Right cardiac atrium (tissue), 5 donors: ENCODE measurements at regions not wholly inside any gene's neighbourhood (a gene's known extent, or its start where the extent isn't known, plus 50 kb on each side); places are given as distances from the start of the nearest gene placed in this dataset.
A peak's percentile ranks its signal among the peaks of the same experiment; 100 is the strongest.
"Not testable (repeated sequence)": the region's sequence is repeated elsewhere in the genome, so short reads cannot be mapped to it uniquely, and the experiment has no call there.

ENCODE experiments used
- ATAC-seq, 2 donors: fragments of 200-7000 bp; cut with Tn5 transposase; one replicate each; pipeline versions ENCODE4 v1.8.0 to v1.9.1; 2020; ENCODE audit warnings: moderate library complexity in 2 of 2, mild to moderate bottlenecking in 1 of 2
- DNase-seq, 3 donors: peaks; one replicate each; pipeline ENCODE4 v3.0.0-alpha.2; 2020
- H3K27ac ChIP-seq: one replicate; pipeline ENCODE4 v1.5.1; 2013; ENCODE audit warnings: mild to moderate bottlenecking, low read length, control low read depth, moderate library complexity
- H3K27me3 ChIP-seq: one replicate; pipeline ENCODE4 v1.6.1; 2013; ENCODE audit not compliant: control insufficient read depth, insufficient read depth
- H3K4me1 ChIP-seq: one replicate; pipeline ENCODE4 v1.6.1; 2013; ENCODE audit warnings: low read length; ENCODE audit not compliant: control insufficient read depth, insufficient read depth
- H3K4me3 ChIP-seq: one replicate; pipeline ENCODE4 v1.5.1; 2013; ENCODE audit warnings: low read length, control low read depth
- H3K9me3 ChIP-seq: one replicate; pipeline ENCODE4 v1.6.1; 2013; ENCODE audit warnings: low read length; ENCODE audit not compliant: control insufficient read depth
- WGBS: extraction: QIAGEN DNeasy Blood & Tissue Kit; methylation state at CpG from one replicate; pipeline ENCODE4 v1.1.7; 2013; 5-methylcytosine and 5-hydroxymethylcytosine counted together
- intact Hi-C, 4 donors: fragments of 100-400 bp; cut with DNase I; formaldehyde crosslinking; loops; one replicate each; pipeline versions ENCODE4 v1.11.0 to v1.14.0; 2022 to 2023
- donor health status: healthy with polysubstance abuse.
- donor health status: DM: no; HTN: yes; CAD: no.
- donor health status: DM: no; HTN: no; CAD: no.
- donor health status: DM: no; HTN: yes; CAD: no; lungs with severe emphysema.
- donor health status: DM: yes; HTN: yes; CAD: no.

GRCh38 chr7:69431626-69432025 is 166.6 kb upstream of the AUTS2 start:
- H3K9me3 ChIP-seq = no peaks in the 10 kb centered on the region
- no peak overlapping the region for H3K27ac ChIP-seq
- intact Hi-C loops = no loop called here
- no peak overlapping the region for H3K4me3 ChIP-seq
- peaks cover 2% of the 10 kb centered on the region for H3K4me1 ChIP-seq
- WGBS = 93% methylated on average over 4 of the region's 4 CpGs
- no peak for ATAC-seq
- no peaks in the 10 kb centered on the region for H3K27me3 ChIP-seq
- no peak for DNase-seq

DNA sequence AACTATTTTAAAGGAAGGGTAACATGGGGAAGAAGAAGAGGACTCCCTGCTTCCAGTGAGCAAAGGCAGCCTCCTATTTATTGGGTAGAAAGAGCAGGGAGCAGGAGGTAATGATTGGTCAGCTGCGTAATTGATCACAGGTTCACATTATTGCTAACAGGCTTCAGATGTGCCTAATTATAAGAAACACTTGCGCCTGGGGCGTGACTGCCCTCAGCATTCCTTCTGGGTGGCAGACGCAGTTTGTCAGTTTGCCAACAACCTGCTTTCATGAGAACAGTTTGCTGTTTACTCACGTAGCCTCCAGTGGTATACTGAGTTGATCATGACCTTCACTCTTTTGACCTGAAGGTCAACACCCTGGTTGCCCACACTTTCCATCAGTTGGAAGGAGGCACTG is 166.0 kb upstream of the AUTS2 start:
- H3K4me1 ChIP-seq, H3K27me3 ChIP-seq, DNase-seq, H3K27ac ChIP-seq, H3K9me3 ChIP-seq, ATAC-seq, H3K4me3 ChIP-seq, intact Hi-C loops: not testable (repeated sequence)
- WGBS = 89% methylated on average over 5 of the region's 5 CpGs

DNA sequence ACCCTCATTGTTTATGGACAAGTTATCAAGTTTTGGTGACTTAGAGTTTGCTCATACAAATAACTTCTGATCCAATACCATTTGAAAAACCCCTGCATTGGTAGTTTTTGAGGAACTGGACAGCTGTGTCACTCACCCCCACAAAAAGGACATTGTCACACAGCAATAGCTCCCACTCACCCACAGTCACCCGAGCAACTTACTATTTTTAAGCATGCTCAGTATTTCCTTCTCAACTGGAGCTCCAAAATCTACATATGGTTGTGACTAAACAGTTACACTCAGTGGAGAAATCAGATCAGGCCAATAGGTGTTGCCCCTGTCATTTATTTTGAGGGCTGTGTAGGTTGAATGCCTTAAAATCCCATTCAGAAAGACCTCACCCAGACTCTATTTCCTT is 165.2 kb upstream of the AUTS2 start:
- Histone ChIP-seq H3K9me3 (no peaks in the 10 kb centered on the region), H3K27me3 (no peaks in the 10 kb centered on the region), H3K4me3 (no peak overlapping the region), H3K4me1 (peaks cover 2% of the 10 kb centered on the region), H3K27ac (no peak overlapping the region)
- DNase-seq = no peak
- WGBS = 75% methylated on average over 1 of the region's 1 CpG
- no peak for ATAC-seq
- intact Hi-C loops = no loop called here

DNA sequence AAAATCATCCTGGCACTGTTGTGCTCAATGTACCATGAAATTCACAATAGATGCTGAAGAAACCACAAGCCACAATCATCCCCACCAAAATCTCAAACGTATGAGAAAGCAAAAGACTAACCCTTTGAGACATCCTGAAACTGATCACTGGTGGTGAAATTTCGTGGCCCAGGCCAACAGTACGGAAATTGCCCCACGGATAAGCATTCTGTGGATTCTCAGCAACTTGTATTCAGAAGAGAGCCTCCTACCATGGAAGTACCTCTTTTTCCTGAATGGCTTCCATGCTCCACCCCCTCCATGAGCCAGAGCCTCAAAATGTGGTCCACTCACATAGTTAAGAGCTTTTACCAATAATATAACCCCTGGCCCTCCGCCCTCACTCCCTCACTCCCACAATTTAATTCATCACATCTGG is 163.9 kb upstream of the AUTS2 start:
- Histone ChIP-seq H3K4me3 (no peak overlapping the region), H3K27me3 (no peaks in the 10 kb centered on the region), H3K4me1 (peaks cover 2% of the 10 kb centered on the region), H3K27ac (no peak overlapping the region), H3K9me3 (no peaks in the 10 kb centered on the region)
- DNase-seq = no peak
- ATAC-seq = no peak
- WGBS = 80% methylated on average over 5 of the region's 5 CpGs
- intact Hi-C loops = no loop called here

GRCh38 chr7:69435711-69436110 is 162.6 kb upstream of the AUTS2 start:
- no peak overlapping the region for H3K27ac ChIP-seq
- WGBS = 97% methylated on average over 5 of the region's 5 CpGs
- H3K4me1 ChIP-seq = peaks cover under 1% of the 10 kb centered on the region
- no peak overlapping the region for H3K4me3 ChIP-seq
- no peaks in the 10 kb centered on the region for H3K9me3 ChIP-seq
- ATAC-seq (no peak), DNase-seq (no peak)
- H3K27me3 ChIP-seq = no peaks in the 10 kb centered on the region
- intact Hi-C loops = no loop called here

DNA sequence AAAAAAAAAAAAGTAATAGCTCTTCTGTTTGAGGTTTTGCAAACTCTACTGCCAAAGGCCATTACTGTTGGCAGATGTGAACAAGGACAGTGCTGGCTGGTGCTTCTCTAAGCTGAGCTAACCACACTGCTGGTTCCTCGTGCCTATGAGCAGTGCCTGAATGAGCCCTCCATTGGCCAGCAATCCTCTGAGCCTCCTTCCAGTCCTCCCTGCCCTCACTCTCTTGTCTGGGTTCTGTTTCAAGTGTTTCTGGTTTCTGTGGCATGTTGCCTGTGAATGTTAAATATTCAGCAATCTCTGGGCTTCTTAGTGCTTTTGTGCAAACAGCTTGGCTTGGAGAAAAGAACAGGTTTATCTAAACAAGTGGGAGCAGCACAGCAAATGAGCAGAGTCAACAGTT is 161.3 kb upstream of the AUTS2 start:
- no peak for DNase-seq
- no peak for ATAC-seq
- Histone ChIP-seq H3K27me3 (no peaks in the 10 kb centered on the region), H3K9me3 (no peaks in the 10 kb centered on the region), H3K4me3 (no peak overlapping the region), H3K4me1 (no peaks in the 10 kb centered on the region), H3K27ac (no peak overlapping the region)
- 48% methylated on average over 1 of the region's 1 CpG for WGBS
- intact Hi-C loops = no loop called here

- H3K27ac ChIP-seq = no peak overlapping the region
- intact Hi-C loops = no loop called here
- no peak for DNase-seq
- no peak overlapping the region for H3K4me3 ChIP-seq
- H3K4me1 ChIP-seq = no peaks in the 10 kb centered on the region
- peak; percentile 50 to 63 for ATAC-seq
- H3K9me3 ChIP-seq = no peaks in the 10 kb centered on the region
- WGBS = 52% methylated on average over 16 of the region's 16 CpGs
- no peaks in the 10 kb centered on the region for H3K27me3 ChIP-seq
Measured at GRCh38 chr7:69438584-69439412, 159.5 kb upstream of the AUTS2 start.

GRCh38 chr7:69439636-69440325 is 158.5 kb upstream of the AUTS2 start:
- no peaks in the 10 kb centered on the region for H3K9me3 ChIP-seq
- ATAC-seq (no peak), DNase-seq (no peak)
- no peak overlapping the region for H3K4me3 ChIP-seq
- intact Hi-C loops = no loop called here
- 95% methylated on average over 1 of the region's 1 CpG for WGBS
- H3K4me1 ChIP-seq = no peaks in the 10 kb centered on the region
- H3K27ac ChIP-seq = no peak overlapping the region
- no peaks in the 10 kb centered on the region for H3K27me3 ChIP-seq

GRCh38 chr7:69440976-69441375 is 157.3 kb upstream of the AUTS2 start:
- H3K4me1 ChIP-seq = peaks cover 6% of the 10 kb centered on the region
- no peak overlapping the region for H3K27ac ChIP-seq
- 87% methylated on average over 2 of the region's 2 CpGs for WGBS
- ATAC-seq (no peak), DNase-seq (no peak)
- no peaks in the 10 kb centered on the region for H3K9me3 ChIP-seq
- intact Hi-C loops = no loop called here
- H3K4me3 ChIP-seq = no peak overlapping the region
- no peaks in the 10 kb centered on the region for H3K27me3 ChIP-seq

DNA sequence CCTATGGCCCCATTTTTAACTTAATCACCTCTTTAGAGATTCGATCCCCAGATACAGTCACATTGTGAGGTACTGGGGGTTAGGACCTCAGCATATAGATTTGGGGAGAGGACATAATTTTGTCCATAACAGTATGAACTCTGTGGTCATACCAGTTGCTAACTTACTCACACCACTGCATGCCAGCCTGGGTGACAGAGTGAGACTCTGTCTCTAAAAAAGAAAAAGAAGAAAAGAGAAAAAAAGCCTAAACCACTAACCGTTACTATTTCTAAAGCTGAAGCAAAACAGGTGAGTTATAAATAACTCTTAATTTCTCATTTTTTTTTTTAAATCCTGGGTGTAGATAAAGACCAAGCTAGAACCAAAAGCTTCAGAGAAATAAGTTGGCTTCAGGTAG is 155.1 kb upstream of the AUTS2 start:
- no peaks in the 10 kb centered on the region for H3K27me3 ChIP-seq
- ATAC-seq = no peak
- 90% methylated on average over 2 of the region's 2 CpGs for WGBS
- H3K4me3 ChIP-seq = no peak overlapping the region
- intact Hi-C loops = no loop called here
- peaks cover 6% of the 10 kb centered on the region for H3K4me1 ChIP-seq
- H3K9me3 ChIP-seq = no peaks in the 10 kb centered on the region
- no peak overlapping the region for H3K27ac ChIP-seq
- no peak for DNase-seq

GRCh38 chr7:69445541-69445940 is 152.7 kb upstream of the AUTS2 start:
- 81% methylated on average over 11 of the region's 11 CpGs for WGBS
- intact Hi-C loops = no loop called here
- Histone ChIP-seq H3K27me3 (no peaks in the 10 kb centered on the region), H3K4me1 (peaks cover 6% of the 10 kb centered on the region), H3K9me3 (no peaks in the 10 kb centered on the region), H3K4me3 (no peak overlapping the region), H3K27ac (no peak overlapping the region)
- DNase-seq = peak in 2 of 3 donors; percentile 23 to 60
- no peak for ATAC-seq
